ENCODE measurements at regions not wholly inside any gene's neighbourhood (a gene's known extent, or its start where the extent isn't known, plus 50 kb on each side); places are given as distances from the start of the nearest gene placed in this dataset.

DNA sequence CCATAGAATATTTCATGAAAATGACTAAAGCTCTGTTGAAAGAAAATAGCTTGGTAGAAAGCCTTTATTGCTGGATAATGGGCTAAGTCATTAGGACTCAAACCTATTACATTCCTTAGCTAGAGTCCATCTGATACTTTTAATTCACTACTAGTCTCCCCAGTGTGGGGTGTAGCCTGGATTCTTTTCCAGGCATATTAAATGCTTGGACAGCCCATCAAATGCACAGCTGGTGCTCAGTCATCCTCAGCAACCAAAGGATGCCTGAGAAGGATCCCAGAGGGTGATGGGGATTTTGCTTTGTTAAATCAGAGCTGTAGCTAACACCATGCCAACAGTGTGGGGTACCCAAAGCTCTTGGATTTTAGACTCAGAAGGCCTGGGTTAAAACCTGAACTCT, 153.5 kb downstream of the DLEU7 start:
- peaks cover 0 to 5% of the 10 kb centered on the region in 2 donors for H3K4me1 ChIP-seq
- intact Hi-C loops (cut with DNase I) = no loop called here
- H3K27ac ChIP-seq = no peak overlapping the region

DNA sequence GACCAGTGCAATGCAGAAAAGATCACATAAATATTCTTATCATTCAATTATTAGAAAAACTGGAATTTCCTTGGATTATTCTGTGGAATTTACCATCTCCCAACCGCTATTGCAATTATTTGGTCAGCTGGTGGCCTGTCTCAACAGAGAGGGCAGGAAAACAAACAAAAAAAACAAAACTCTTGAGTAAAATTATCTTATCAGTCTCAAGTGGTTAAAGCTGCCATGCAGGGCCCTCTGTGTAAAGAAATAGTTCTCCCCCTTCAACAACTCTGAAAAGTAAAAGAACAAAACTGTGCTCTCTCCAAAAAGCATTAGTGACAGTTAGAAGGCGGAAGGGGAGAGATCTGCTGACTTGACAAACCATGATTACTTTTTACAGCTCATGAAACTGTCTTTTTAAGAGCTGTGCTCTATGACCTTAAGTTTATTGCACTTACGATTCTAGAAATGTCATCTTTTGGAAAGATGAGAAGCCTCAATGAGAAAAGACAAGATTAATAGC, 152.3 kb downstream of the DLEU7 start:
- Histone ChIP-seq H3K4me1 (peaks cover 0 to 1% of the 10 kb centered on the region in 2 donors), H3K4me3 (no peak overlapping the region), H3K27ac (no peak overlapping the region), H3K27me3 (no peaks in the 10 kb centered on the region), H3K9me3 (no peaks in the 10 kb centered on the region), H3K36me3 (no peaks in the 10 kb centered on the region)
- TF ChIP-seq CTCF (IDR thresholded peaks at IDR 0.05) = no peak
- no peak for DNase-seq (ENCODE audit: low spot score in 2 of 2)
- intact Hi-C loops (cut with DNase I) = no loop called here

More for the DNA sequence above, 153.5 kb downstream of the DLEU7 start:
- DNase-seq (ENCODE audit: low spot score in 2 of 2) = no peak
- H3K36me3 ChIP-seq = no peaks in the 10 kb centered on the region
- no peak for TF ChIP-seq CTCF (IDR thresholded peaks at IDR 0.05)
- no peaks in the 10 kb centered on the region for H3K27me3 ChIP-seq
- H3K9me3 ChIP-seq = no peaks in the 10 kb centered on the region
- no peak overlapping the region for H3K4me3 ChIP-seq

DNA sequence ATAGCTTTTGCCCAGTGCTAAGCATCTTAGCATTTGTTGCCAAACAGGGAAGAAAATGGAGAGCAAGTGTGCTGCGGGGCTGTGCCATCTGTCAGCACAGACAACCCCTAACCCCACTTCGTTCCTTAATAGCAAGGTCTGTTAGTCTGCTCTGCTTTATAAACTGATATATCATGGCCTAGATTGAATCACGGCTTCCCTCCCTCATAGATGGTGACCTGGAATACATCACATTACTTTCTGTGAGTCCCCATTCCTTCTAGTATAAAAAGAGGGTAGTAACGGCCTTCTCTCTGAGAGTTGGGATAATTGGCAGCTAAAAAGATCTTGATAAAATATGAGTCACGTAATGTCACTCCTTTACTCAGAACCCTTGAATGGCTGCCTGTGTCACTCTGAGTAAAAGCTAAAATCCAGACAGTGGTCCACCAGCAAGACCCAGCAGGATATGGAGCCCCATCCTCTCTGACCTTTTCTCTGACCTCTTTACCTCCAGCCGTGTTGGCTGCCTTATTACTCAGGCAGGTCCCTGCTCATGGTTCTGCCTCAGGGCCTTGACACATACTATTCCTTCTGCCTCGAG, 151.7 kb downstream of the DLEU7 start:
- no peak for DNase-seq (ENCODE audit: low spot score in 2 of 2)
- Histone ChIP-seq H3K27ac (no peak overlapping the region), H3K36me3 (no peaks in the 10 kb centered on the region), H3K4me1 (no peaks in the 10 kb centered on the region), H3K9me3 (no peaks in the 10 kb centered on the region), H3K27me3 (no peaks in the 10 kb centered on the region), H3K4me3 (no peak overlapping the region)
- intact Hi-C loops (cut with DNase I) = no loop called here
- TF ChIP-seq CTCF (IDR thresholded peaks at IDR 0.05) = no peak

GRCh38 chr13:50692396-50692915, 151.0 kb downstream of the DLEU7 start:
- Histone ChIP-seq H3K27ac (no peak overlapping the region), H3K27me3 (no peaks in the 10 kb centered on the region), H3K9me3 (no peaks in the 10 kb centered on the region), H3K36me3 (no peaks in the 10 kb centered on the region), H3K4me3 (no peak overlapping the region), H3K4me1 (no peaks in the 10 kb centered on the region)
- no peak for DNase-seq (ENCODE audit: low spot score in 2 of 2)
- no peak for TF ChIP-seq CTCF (IDR thresholded peaks at IDR 0.05)
- intact Hi-C loops (cut with DNase I) = no loop called here

GRCh38 chr13:50693727-50694126, 149.8 kb downstream of the DLEU7 start:
- Histone ChIP-seq H3K4me1 (no peaks in the 10 kb centered on the region), H3K27me3 (no peaks in the 10 kb centered on the region), H3K36me3 (no peaks in the 10 kb centered on the region), H3K9me3 (no peaks in the 10 kb centered on the region), H3K27ac (peak overlapping the region in 1 of 2 donors; percentile 11), H3K4me3 (no peak overlapping the region)
- intact Hi-C loops (cut with DNase I) = no loop called here
- DNase-seq (ENCODE audit: low spot score in 2 of 2) = no peak
- TF ChIP-seq CTCF (IDR thresholded peaks at IDR 0.05) = no peak
